Heart right ventricle (tissue), 16 donors: ENCODE measurements at regions not wholly inside any gene's neighbourhood (a gene's known extent, or its start where the extent isn't known, plus 50 kb on each side); places are given as distances from the start of the nearest gene placed in this dataset.

Experiments used
- ATAC-seq, 8 donors: fragments of 200-7000 bp; cut with Tn5 transposase; one replicate each; pipeline ENCODE4 v1.9.1; 2020; ENCODE audit warnings: mild to moderate bottlenecking in 8 of 8, moderate library complexity in 8 of 8, moderate number of reproducible peaks in 1 of 8
- DNase-seq, 2 donors: peaks; one replicate each; pipeline ENCODE4 v3.0.0-alpha.2; 2020
- H3K27ac ChIP-seq, 10 donors: fragments of 200-600 bp; sonication (generic) in 2 of 10; one replicate each; pipeline versions ENCODE4 v1.5.0 to v1.8.0; 2020 to 2022; ENCODE audit warnings: mild to moderate bottlenecking in 3 of 10
- H3K27me3 ChIP-seq, 7 donors: fragments of 200-600 bp; one replicate each; pipeline ENCODE4 v1.8.0; 2021 to 2022; ENCODE audit warnings: mild to moderate bottlenecking in 2 of 7
- H3K36me3 ChIP-seq, 9 donors: fragments of 200-600 bp; sonication (generic) in 1 of 9; one replicate each; pipeline versions ENCODE4 v1.5.0 to v1.8.0; 2020 to 2022; ENCODE audit warnings: mild to moderate bottlenecking in 2 of 9
- H3K4me1 ChIP-seq, 9 donors: fragments of 200-600 bp; sonication (generic) in 1 of 9; one replicate each; pipeline versions ENCODE4 v1.5.0 to v1.8.0; 2020 to 2022; ENCODE audit warnings: mild to moderate bottlenecking in 4 of 9
- H3K4me3 ChIP-seq, 10 donors: fragments of 200-600 bp; sonication (generic) in 2 of 10; one replicate each; pipeline versions ENCODE4 v1.5.0 to v1.8.0; 2020 to 2022; ENCODE audit warnings: mild to moderate bottlenecking in 7 of 10, moderate library complexity in 2 of 10
- H3K9me3 ChIP-seq, 11 donors: fragments of 200-600 bp in 10 of 11; sonication (generic) in 2 of 11; one replicate each; pipeline versions ENCODE4 v1.5.0 to v1.8.0; 2013 to 2022; ENCODE audit warnings: mild to moderate bottlenecking in 2 of 11, control low read depth in 1 of 11, moderate library complexity in 1 of 11
- WGBS, 2 donors: extraction: QIAGEN DNeasy Blood & Tissue Kit; methylation state at CpG; one replicate each; pipeline ENCODE4 v1.1.7; 2013; ENCODE audit warnings: inconsistent platforms in 1 of 2; 5-methylcytosine and 5-hydroxymethylcytosine counted together
- intact Hi-C, 10 donors: fragments of 100-400 bp; cut with DNase I; formaldehyde crosslinking; loops; one replicate each; pipeline versions ENCODE4 v1.11.1 to v1.14.2; 2022
- TF ChIP-seq, protein P1 (sequence below), 9 donors: fragments of 200-600 bp; sonication (generic) in 2 of 9; IDR thresholded peaks; one replicate each; pipeline versions ENCODE4 v1.5.0 to v1.8.0; 2021 to 2022; ENCODE audit warnings: antibody characterized with exemption in 9 of 9, mild to moderate bottlenecking in 5 of 9, moderate library complexity in 1 of 9
- donor health status: Arrhythmogenic right ventricular cardiomyopathy.
- donor health status: ischemic (EF 13 %, LVEDD 7.1; RV severe dilation, severe dysfunction).
- donor health status: healthy with polysubstance abuse.
- donor health status: DM: no; HTN: yes; CAD: no.
- donor health status: DM: no; HTN: no; CAD: no.
- donor health status: ischemic (EF 25% LVEDD 6.9; RV normal size, moderate dysfunction).
- donor health status: ischemic (EF 25% LVEDD 5.7; RV mildly dilated, moderate dysfunction).
- donor health status: healthy.
- donor health status: DM: yes; HTN: yes; CAD: no.
- donor health status: Ischemic cardiomyopathy.
- donor health status: ischemic (EF 35%, LVEDD 5.7; RV mildly dilated, moderate dysfunction).
- donor health status: nonischemic (EF 11% LVEDD 7.7; RV severe dilation, severe dysfunction).
- donor health status: DM: yes; HTN: yes; CAD: no.
- donor health status: PGD.
- donor health status: ischemic (EF 29% LVEDD 5.4; RV normal size, mild dysfunction).
- donor health status: nonischemic (EF 23%, LVEDD 6.1; RV moderate dilation, normal function).

DNA sequence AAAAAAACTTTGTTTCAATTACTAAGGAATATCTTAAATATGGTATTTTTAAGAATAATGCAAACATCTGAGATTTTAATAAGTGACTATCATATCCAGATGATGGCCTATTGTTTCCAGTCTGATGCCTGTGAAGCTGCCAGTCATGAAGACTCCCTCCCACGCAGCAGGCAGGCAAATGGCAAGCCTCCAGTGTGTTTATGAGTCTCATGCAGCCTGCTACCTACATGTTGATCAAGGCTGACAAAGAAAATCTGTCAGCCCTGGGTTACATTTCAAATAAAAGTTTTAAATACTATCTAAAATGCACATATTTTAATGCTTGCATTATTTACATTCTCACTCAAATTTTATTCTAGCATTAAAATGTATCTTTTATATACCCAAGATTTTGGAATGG is 137.6 kb upstream of the RNPC3 start:
- Histone ChIP-seq H3K27me3 (no peaks in the 10 kb centered on the region), H3K4me3 (no peak overlapping the region), H3K36me3 (no peaks in the 10 kb centered on the region), H3K9me3 (peaks cover 0 to 31% (median 11%) of the 10 kb centered on the region in 11 donors), H3K4me1 (no peaks in the 10 kb centered on the region), H3K27ac (no peak overlapping the region)
- intact Hi-C loops: no loop called here
- no peak for ATAC-seq
- 30 to 32% methylated on average over 1 of the region's 1 CpG for WGBS, 2 donors
- no peak for DNase-seq
- TF ChIP-seq, protein P1, sequence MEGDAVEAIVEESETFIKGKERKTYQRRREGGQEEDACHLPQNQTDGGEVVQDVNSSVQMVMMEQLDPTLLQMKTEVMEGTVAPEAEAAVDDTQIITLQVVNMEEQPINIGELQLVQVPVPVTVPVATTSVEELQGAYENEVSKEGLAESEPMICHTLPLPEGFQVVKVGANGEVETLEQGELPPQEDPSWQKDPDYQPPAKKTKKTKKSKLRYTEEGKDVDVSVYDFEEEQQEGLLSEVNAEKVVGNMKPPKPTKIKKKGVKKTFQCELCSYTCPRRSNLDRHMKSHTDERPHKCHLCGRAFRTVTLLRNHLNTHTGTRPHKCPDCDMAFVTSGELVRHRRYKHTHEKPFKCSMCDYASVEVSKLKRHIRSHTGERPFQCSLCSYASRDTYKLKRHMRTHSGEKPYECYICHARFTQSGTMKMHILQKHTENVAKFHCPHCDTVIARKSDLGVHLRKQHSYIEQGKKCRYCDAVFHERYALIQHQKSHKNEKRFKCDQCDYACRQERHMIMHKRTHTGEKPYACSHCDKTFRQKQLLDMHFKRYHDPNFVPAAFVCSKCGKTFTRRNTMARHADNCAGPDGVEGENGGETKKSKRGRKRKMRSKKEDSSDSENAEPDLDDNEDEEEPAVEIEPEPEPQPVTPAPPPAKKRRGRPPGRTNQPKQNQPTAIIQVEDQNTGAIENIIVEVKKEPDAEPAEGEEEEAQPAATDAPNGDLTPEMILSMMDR (IDR thresholded peaks at IDR 0.05): no peak

DNA sequence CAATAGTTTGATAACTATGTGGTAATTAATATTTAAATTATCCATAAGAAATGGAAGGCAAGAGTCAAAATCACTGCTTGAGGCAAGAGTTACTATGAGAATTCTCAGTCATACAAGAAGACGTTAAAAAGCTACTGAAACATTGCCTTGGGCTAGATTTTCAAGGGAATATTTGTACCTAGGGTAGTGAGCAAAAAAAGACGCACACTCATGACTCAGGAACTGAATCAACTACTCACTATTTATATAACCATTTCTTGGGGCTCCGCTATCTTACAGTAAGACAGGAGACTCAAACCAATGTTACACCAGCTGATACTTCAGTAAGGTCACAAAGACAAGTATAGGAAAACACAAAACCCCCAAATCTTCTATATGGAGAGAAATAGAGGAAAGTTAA is 151.5 kb upstream of the RNPC3 start:
- Histone ChIP-seq H3K27ac (no peak overlapping the region), H3K4me1 (no peaks in the 10 kb centered on the region), H3K4me3 (no peak overlapping the region), H3K36me3 (no peaks in the 10 kb centered on the region), H3K27me3 (no peaks in the 10 kb centered on the region), H3K9me3 (peaks cover 0 to 9% (median 0%) of the 10 kb centered on the region in 11 donors)
- intact Hi-C loops: no loop called here
- WGBS, 2 donors: 83 to 93% methylated on average over 3 of the region's 3 CpGs
- ATAC-seq (no peak), DNase-seq (no peak)
- TF ChIP-seq, protein P1 (IDR thresholded peaks at IDR 0.05): no peak

DNA sequence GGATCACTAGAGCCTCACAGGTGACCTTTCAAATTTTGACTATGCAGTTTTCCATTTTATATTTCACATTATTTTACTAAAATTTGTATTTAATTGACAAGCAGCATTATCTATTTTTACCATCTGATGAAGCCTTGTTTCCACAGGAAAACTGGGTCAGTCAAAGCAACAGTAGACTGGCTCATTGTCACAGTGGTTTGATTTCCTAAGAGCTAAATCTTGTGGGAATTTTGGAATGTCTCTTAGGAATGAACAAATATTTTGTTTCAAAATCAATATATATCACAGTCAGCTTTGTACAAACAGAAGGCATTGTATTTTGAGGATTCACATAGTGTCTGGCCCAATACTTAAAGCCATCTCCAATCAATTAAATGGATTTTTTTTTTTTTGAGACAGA is 152.6 kb upstream of the RNPC3 start:
- TF ChIP-seq, protein P1 (IDR thresholded peaks at IDR 0.05): no peak
- DNase-seq (no peak), ATAC-seq (no peak)
- H3K36me3 ChIP-seq: no peaks in the 10 kb centered on the region
- H3K9me3 ChIP-seq: peaks cover 0 to 9% (median 0%) of the 10 kb centered on the region in 11 donors
- H3K27me3 ChIP-seq: no peaks in the 10 kb centered on the region
- H3K27ac ChIP-seq: no peak overlapping the region
- H3K4me1 ChIP-seq: no peaks in the 10 kb centered on the region
- intact Hi-C loops: no loop called here
- no peak overlapping the region for H3K4me3 ChIP-seq

DNA sequence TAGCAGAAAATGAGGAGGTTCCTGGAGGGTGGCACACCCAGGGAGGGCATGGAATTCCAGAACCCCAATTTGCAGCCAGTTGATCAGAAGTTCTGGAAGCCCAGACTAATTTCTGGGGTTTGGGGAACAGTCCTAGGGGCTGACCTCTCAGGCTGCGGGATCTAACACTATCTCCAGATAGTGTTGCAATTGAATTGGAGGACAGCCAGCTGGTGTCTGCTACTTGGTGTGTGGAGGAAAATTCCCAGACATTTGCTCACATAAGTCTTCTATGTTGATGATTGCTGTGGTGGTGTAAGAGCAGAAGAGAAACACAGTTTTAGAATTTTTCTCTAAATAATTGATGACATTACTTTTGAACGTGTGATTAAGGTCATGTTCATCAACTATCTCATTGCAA is 154.3 kb upstream of the RNPC3 start:
- DNase-seq: no peak
- intact Hi-C loops: no loop called here
- ATAC-seq: peak in 1 of 8 donors; percentile 33
- TF ChIP-seq, protein P1 (IDR thresholded peaks at IDR 0.05): no peak
- Histone ChIP-seq H3K27me3 (no peaks in the 10 kb centered on the region), H3K36me3 (no peaks in the 10 kb centered on the region), H3K4me3 (no peak overlapping the region), H3K27ac (no peak overlapping the region), H3K9me3 (peaks cover 0 to 3% (median 0%) of the 10 kb centered on the region in 11 donors), H3K4me1 (no peaks in the 10 kb centered on the region)
- WGBS, 2 donors: 18 to 26% methylated on average over 2 of the region's 2 CpGs

DNA sequence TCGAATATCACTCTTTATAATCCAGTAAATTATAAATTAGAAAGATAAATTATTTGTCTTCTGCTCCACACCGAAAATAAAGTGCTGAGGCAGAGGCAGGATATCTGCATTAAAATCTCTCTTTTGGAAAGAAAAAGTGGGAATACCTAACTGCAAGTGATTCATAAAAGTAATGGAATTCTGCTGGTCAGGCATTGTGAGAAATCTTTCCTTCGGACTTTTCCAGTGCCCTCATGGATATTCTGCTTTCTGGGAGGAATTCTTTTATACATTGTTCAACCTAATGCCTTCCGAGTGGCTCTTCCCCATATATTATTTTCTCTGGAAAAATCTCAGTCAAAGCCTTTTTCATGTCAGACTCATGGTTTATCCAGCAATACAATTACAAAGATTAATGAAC is 158.3 kb upstream of the RNPC3 start:
- WGBS, 2 donors: 78 to 82% methylated on average over 4 of the region's 4 CpGs
- Histone ChIP-seq H3K4me3 (no peak overlapping the region), H3K27me3 (no peaks in the 10 kb centered on the region), H3K27ac (no peak overlapping the region), H3K4me1 (no peaks in the 10 kb centered on the region), H3K9me3 (peaks cover 0 to 3% (median 0%) of the 10 kb centered on the region in 11 donors), H3K36me3 (no peaks in the 10 kb centered on the region)
- intact Hi-C loops: no loop called here
- TF ChIP-seq, protein P1 (IDR thresholded peaks at IDR 0.05): no peak
- DNase-seq (no peak), ATAC-seq (no peak)
